GM12891 (cell line): ENCODE measurements at regions not wholly inside any gene's neighbourhood (a gene's known extent, or its start where the extent isn't known, plus 50 kb on each side); places are given as distances from the start of the nearest gene placed in this dataset.

Source experiments
- DNase-seq: peaks from one replicate; pipeline ENCODE4 v3.0.0; 2011; ENCODE audit warnings: low spot score; ENCODE audit not compliant: insufficient read length
- FAIRE-seq: peaks from 2 replicates; lab custom pipeline; 2011; peaks lifted over from hg19 to GRCh38; lab: Jason Lieb, UNC
- PAX5 ChIP-seq: IDR thresholded peaks from 2 replicates; pipeline ENCODE4 v1.6.1; 2011; ENCODE audit warnings: low read length, moderate library complexity, mild to moderate bottlenecking; ENCODE audit not compliant: insufficient read depth, severe bottlenecking
- POLR2A ChIP-seq: IDR thresholded peaks from 2 replicates; pipeline ENCODE4 v1.6.1; 2011; ENCODE audit warnings: low read depth, low read length, control low read depth
- POLR2AphosphoS5 ChIP-seq: IDR thresholded peaks from 2 replicates; pipeline ENCODE4 v1.6.1; 2011; ENCODE audit warnings: low read depth, low read length, control low read depth
- POU2F2 ChIP-seq: IDR thresholded peaks from 2 replicates; pipeline ENCODE4 v1.6.1; 2011; ENCODE audit warnings: low read depth, mild to moderate bottlenecking, control low read depth, low read length, moderate library complexity
- SPI1 ChIP-seq: IDR thresholded peaks from 2 replicates; pipeline ENCODE4 v1.6.1; 2011; ENCODE audit warnings: low read depth, low read length, control low read depth
- TAF1 ChIP-seq: IDR thresholded peaks from 2 replicates; pipeline ENCODE4 v1.6.1; 2011; ENCODE audit warnings: low read depth, low read length, control low read depth

GRCh38 chr1:82586473-82586872 lies 785.7 kb downstream of the ADGRL2 start:
- FAIRE-seq (no peak), DNase-seq (no peak)
- TF ChIP-seq SPI1, result peak; percentile 29; the same call in 1 of the 2 replicates
- no peak for TF ChIP-seq PAX5

DNA sequence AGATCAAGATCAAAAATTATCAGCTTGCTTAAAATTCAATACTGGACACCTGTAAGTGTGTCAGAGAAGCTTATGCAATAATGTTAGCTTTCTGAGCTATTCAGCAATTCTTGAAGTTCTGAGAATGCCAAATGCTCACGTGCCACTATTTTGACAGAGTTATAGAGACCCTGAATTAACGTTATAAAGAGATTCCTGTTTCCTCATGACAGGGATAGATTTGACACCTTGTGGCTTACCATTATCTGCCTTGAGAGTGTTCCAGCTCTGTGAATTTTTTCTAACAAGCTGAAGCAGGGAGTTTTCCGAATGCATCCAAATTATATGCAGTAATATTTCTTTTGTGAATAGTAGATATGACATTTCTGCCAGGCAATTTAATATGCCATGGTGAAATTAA lies 781.6 kb downstream of the ADGRL2 start:
- DNase-seq, result no peak
- TF ChIP-seq PAX5 (no peak), POU2F2 (no peak), POLR2A (no peak), TAF1 (no peak), POLR2AphosphoS5 (no peak), SPI1 (no peak)
- FAIRE-seq, result no peak

DNA sequence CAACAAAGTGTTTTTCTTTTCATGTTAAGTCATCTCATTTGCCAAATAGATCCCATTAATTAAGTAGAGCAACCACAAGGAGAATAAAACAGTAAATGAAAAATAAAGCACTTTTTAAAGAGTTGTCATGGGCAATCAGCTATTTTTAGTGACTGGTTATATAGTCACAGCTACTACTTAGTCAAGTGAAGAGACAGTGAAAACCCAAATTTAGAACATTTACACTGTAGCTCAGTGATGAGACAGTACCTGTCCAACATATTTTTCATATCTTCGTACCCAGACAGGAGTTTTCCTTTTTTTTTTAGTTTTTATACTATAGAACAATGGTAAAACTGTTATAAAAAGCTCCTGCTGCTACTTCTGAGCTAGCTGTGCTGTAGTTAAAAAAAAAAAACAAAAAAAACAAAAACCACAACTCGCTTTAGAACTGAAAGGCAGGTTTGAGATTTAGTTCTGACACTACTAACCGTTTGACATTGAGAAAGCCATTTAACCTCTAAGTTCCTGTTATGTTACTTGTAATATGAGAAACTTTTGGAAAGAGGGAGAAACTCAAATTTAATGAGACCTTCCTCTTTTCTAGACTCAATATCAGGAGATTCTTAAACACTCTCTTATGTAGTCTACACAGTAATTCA lies 777.5 kb downstream of the ADGRL2 start:
- FAIRE-seq, result no peak
- DNase-seq, result no peak
- TF ChIP-seq POLR2A (no peak), PAX5 (no peak), POLR2AphosphoS5 (no peak), TAF1 (no peak), SPI1 (no peak), POU2F2 (no peak)

- no peak for FAIRE-seq
- TF ChIP-seq PAX5 (no peak), POU2F2 (no peak), POLR2A (no peak), SPI1 (no peak), POLR2AphosphoS5 (no peak), TAF1 (no peak)
- DNase-seq, result no peak
Observed at GRCh38 chr1:82567348-82567747, 766.6 kb downstream of the ADGRL2 start.

DNA sequence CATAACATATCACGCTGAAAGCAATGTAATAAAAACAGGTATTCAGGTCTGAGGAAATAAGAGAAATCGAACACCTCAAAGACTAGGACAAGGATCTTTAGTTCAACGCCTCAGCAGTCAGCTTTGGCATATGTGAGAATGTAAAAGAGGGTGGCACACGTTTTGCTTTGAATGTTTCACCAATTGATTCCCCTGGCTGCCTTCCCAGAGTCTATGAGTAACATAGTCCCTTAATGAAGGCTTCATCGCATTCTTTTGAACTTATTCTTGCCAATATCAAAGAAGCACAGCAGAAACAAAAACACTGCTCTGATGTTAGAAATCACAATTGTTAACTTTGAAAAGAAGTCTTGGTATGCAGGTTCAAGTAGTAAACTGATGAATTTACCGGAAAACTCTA lies 764.8 kb downstream of the ADGRL2 start:
- no peak for DNase-seq
- no peak for FAIRE-seq
- no peak for TF ChIP-seq POU2F2
- TF ChIP-seq TAF1, result no peak
- no peak for TF ChIP-seq POLR2AphosphoS5
- no peak for TF ChIP-seq SPI1
- no peak for TF ChIP-seq PAX5
- TF ChIP-seq POLR2A, result no peak

DNA sequence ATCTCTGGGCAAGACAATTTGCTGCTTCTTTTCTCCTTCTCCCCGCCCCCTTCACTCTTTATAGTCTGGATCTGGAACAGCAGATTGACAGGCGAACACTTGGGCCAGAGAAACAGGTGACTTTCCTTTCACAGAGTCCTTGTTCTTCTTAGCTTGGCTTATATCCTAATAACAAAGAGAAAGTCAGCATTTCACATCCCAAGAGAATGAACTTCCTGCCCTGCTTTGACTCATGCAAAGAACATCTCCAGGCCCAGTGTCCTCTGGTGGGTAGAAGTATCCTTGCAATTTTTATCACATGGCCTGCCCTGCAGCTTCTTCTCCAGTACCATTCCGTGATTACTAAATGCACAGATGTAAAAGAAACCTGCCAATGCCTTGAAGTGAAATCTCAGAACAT lies 764.4 kb downstream of the ADGRL2 start:
- FAIRE-seq (no peak), DNase-seq (no peak)
- no peak for TF ChIP-seq SPI1
- no peak for TF ChIP-seq TAF1

GRCh38 chr1:82564333-82564732 lies 763.6 kb downstream of the ADGRL2 start:
- no peak for FAIRE-seq
- TF ChIP-seq SPI1, result no peak
- no peak for TF ChIP-seq POLR2AphosphoS5
- TF ChIP-seq TAF1, result no peak
- no peak for TF ChIP-seq PAX5
- TF ChIP-seq POLR2A, result no peak
- TF ChIP-seq POU2F2, result no peak
- no peak for DNase-seq

DNA sequence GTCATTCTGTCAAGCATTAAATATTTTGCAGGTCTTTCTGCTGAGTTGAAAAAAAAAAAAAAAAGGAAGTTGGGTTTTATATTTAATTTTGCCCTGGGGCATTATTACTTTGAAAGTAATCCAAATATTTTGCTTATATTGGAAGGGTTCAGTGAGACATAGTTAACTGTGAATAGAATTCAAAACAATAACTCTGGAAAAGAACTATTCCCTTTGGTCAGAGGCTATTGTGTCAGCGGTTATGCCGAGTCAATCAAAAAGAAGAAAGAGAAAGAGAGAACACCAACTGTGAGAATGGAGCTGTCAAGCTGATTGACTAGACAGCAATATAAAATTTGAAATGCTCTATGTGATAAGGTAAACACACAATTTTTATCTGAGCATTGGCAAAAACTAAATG lies 761.7 kb downstream of the ADGRL2 start:
- no peak for TF ChIP-seq POU2F2
- TF ChIP-seq PAX5, result no peak
- no peak for TF ChIP-seq POLR2AphosphoS5
- TF ChIP-seq TAF1, result no peak
- no peak for TF ChIP-seq POLR2A
- TF ChIP-seq SPI1, result no peak
- FAIRE-seq (no peak), DNase-seq (no peak)

GRCh38 chr1:82560566-82560965 lies 759.8 kb downstream of the ADGRL2 start:
- FAIRE-seq (no peak), DNase-seq (no peak)
- no peak for TF ChIP-seq TAF1
- no peak for TF ChIP-seq POLR2A
- TF ChIP-seq PAX5, result no peak
- no peak for TF ChIP-seq SPI1
- TF ChIP-seq POLR2AphosphoS5, result no peak
- no peak for TF ChIP-seq POU2F2

DNA sequence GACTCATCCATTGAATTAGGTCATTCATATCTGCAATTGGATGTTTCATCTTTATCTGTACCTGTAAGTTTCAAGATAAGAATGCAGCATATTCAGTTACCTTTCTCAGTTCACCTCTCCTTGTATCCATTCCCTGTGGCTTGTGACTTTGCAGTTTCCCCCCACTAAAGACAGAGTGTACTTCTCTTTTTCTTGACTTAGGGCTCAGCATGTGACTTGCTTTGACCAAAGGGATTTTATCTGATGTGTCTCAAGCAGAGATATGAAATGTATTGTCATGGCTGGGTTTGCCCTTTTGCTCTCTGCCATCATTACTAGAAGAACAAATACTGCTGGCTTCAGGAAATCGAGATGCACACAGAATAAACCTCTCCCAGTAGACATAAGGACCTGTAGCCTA lies 754.8 kb downstream of the ADGRL2 start:
- DNase-seq (no peak), FAIRE-seq (no peak)
- TF ChIP-seq PAX5, result no peak
- TF ChIP-seq POU2F2, result no peak

- FAIRE-seq (no peak), DNase-seq (no peak)
- TF ChIP-seq POLR2A, result no peak
- TF ChIP-seq POLR2AphosphoS5, result no peak
- no peak for TF ChIP-seq SPI1
- TF ChIP-seq POU2F2, result no peak
- TF ChIP-seq TAF1, result no peak
- no peak for TF ChIP-seq PAX5
Observed at GRCh38 chr1:82549841-82550240, 749.1 kb downstream of the ADGRL2 start.
